Peyer's patch (tissue), 4 donors: ENCODE measurements at regions not wholly inside any gene's neighbourhood (a gene's known extent, or its start where the extent isn't known, plus 50 kb on each side); places are given as distances from the start of the nearest gene placed in this dataset.

Experiments used
- CTCF ChIP-seq, 6 experiments: fragments of 450-650 bp in 4 of 6; fragments of 200-600 bp in 2 of 6; sonication (generic) in 1 of 6; IDR thresholded peaks; one replicate each; pipeline ENCODE4 v1.5.1; 2017 to 2019; ENCODE audit warnings: antibody characterized with exemption in 6 of 6, mild to moderate bottlenecking in 3 of 6, moderate library complexity in 1 of 6
- POLR2A ChIP-seq, 2 donors: fragments of 450-650 bp; IDR thresholded peaks; one replicate each; pipeline ENCODE4 v1.5.1; 2017; ENCODE audit warnings: antibody characterized with exemption in 2 of 2, mild to moderate bottlenecking in 2 of 2, moderate library complexity in 2 of 2

GRCh38 chr2:181116261-181116660 lies 135.9 kb downstream of the UBE2E3 start:
- TF ChIP-seq CTCF (IDR thresholded peaks at IDR 0.05) (no peak), POLR2A (IDR thresholded peaks at IDR 0.05) (no peak)
